T-helper 17 cell (primary cell): ENCODE measurements at regions not wholly inside any gene's neighbourhood (a gene's known extent, or its start where the extent isn't known, plus 50 kb on each side); places are given as distances from the start of the nearest gene placed in this dataset.
"Not testable (repeated sequence)": the region's sequence is repeated elsewhere in the genome, so short reads cannot be mapped to it uniquely, and the experiment has no call there.

ENCODE experiments used
- ATAC-seq: fragments of 150-1000 bp; cut with Tn5 transposase; 2 replicates; pipeline ENCODE4 v1.10.0; 2021; ENCODE audit warnings: mild to moderate bottlenecking, moderate library complexity
- DNase-seq, 3 donors: peaks; one replicate each; pipeline versions ENCODE4 v3.0.0 to v3.0.0-alpha.2; 2020 to 2021
- H3K9me3 ChIP-seq: one replicate; pipeline ENCODE4 v1.7.0; 2013; ENCODE audit warnings: low read length, mild to moderate bottlenecking; ENCODE audit not compliant: control insufficient read depth, poor library complexity, severe bottlenecking
- H3K27ac Mint-ChIP-seq: one replicate; pipeline ENCODE4 v1.8.0; 2022; ENCODE audit warnings: mild to moderate bottlenecking, moderate library complexity, mixed read lengths
- H3K27me3 Mint-ChIP-seq: one replicate; pipeline ENCODE4 v1.8.0; 2022; ENCODE audit warnings: mixed read lengths
- H3K36me3 Mint-ChIP-seq: one replicate; pipeline ENCODE4 v1.8.0; 2022; ENCODE audit warnings: low read depth, mixed read lengths
- H3K4me1 Mint-ChIP-seq: one replicate; pipeline ENCODE4 v1.8.0; 2022; ENCODE audit warnings: mild to moderate bottlenecking, mixed read lengths
- H3K4me3 Mint-ChIP-seq: one replicate; pipeline ENCODE4 v1.8.0; 2022; ENCODE audit warnings: mild to moderate bottlenecking, moderate library complexity, mixed read lengths

GRCh38 chr13:86445672-86446071 is 646.5 kb upstream of the SLITRK6 start:
- no peak for DNase-seq
- Mint-ChIP-seq H3K27ac (no peak overlapping the region), H3K4me3 (no peak overlapping the region), H3K4me1 (no peaks in the 10 kb centered on the region), H3K27me3 (no peaks in the 10 kb centered on the region), H3K36me3 (no peaks in the 10 kb centered on the region)
- ATAC-seq, result no peak
- no peaks in the 10 kb centered on the region for H3K9me3 ChIP-seq

- Mint-ChIP-seq H3K36me3 (no peaks in the 10 kb centered on the region), H3K4me3 (no peak overlapping the region), H3K4me1 (no peaks in the 10 kb centered on the region), H3K27me3 (no peaks in the 10 kb centered on the region), H3K27ac (no peak overlapping the region)
- H3K9me3 ChIP-seq, result no peaks in the 10 kb centered on the region
- ATAC-seq, result no peak
- DNase-seq, result no peak
Observed at GRCh38 chr13:86446311-86446710, 647.1 kb upstream of the SLITRK6 start.

GRCh38 chr13:86447479-86447878 is 648.3 kb upstream of the SLITRK6 start:
- no peak for ATAC-seq
- Mint-ChIP-seq H3K4me3 (no peak overlapping the region), H3K36me3 (no peaks in the 10 kb centered on the region), H3K4me1 (no peaks in the 10 kb centered on the region), H3K27ac (no peak overlapping the region), H3K27me3 (no peaks in the 10 kb centered on the region)
- no peaks in the 10 kb centered on the region for H3K9me3 ChIP-seq
- no peak for DNase-seq

GRCh38 chr13:86462011-86462410 is 662.8 kb upstream of the SLITRK6 start:
- no peaks in the 10 kb centered on the region for H3K4me1 Mint-ChIP-seq
- H3K27me3 Mint-ChIP-seq, result no peaks in the 10 kb centered on the region
- ATAC-seq (no peak), DNase-seq (no peak)
- H3K9me3 ChIP-seq, result no peaks in the 10 kb centered on the region
- no peaks in the 10 kb centered on the region for H3K36me3 Mint-ChIP-seq
- no peak overlapping the region for H3K4me3 Mint-ChIP-seq
- no peak overlapping the region for H3K27ac Mint-ChIP-seq

GRCh38 chr13:86464193-86464592 is 665.0 kb upstream of the SLITRK6 start:
- Mint-ChIP-seq H3K36me3 (no peaks in the 10 kb centered on the region), H3K27me3 (no peaks in the 10 kb centered on the region), H3K4me1 (no peaks in the 10 kb centered on the region), H3K4me3 (no peak overlapping the region), H3K27ac (no peak overlapping the region)
- no peak for DNase-seq
- no peaks in the 10 kb centered on the region for H3K9me3 ChIP-seq
- no peak for ATAC-seq

GRCh38 chr13:86474971-86475370 is 675.8 kb upstream of the SLITRK6 start:
- H3K4me3 Mint-ChIP-seq, result no peak overlapping the region

GRCh38 chr13:86476656-86477055 is 677.4 kb upstream of the SLITRK6 start:
- DNase-seq, result no peak
- H3K9me3 ChIP-seq, result no peaks in the 10 kb centered on the region
- H3K4me1 Mint-ChIP-seq, result no peaks in the 10 kb centered on the region
- H3K36me3 Mint-ChIP-seq, result no peaks in the 10 kb centered on the region
- H3K4me3 Mint-ChIP-seq, result no peak overlapping the region
- no peak overlapping the region for H3K27ac Mint-ChIP-seq
- no peaks in the 10 kb centered on the region for H3K27me3 Mint-ChIP-seq
- no peak for ATAC-seq

More at GRCh38 chr13:86474971-86475370, 675.8 kb upstream of the SLITRK6 start:
- no peak for DNase-seq
- ATAC-seq, result no peak
- no peaks in the 10 kb centered on the region for H3K4me1 Mint-ChIP-seq
- H3K9me3 ChIP-seq, result no peaks in the 10 kb centered on the region
- no peak overlapping the region for H3K27ac Mint-ChIP-seq
- H3K27me3 Mint-ChIP-seq, result no peaks in the 10 kb centered on the region
- no peaks in the 10 kb centered on the region for H3K36me3 Mint-ChIP-seq

- H3K9me3 ChIP-seq, result no peaks in the 10 kb centered on the region
- Mint-ChIP-seq H3K4me3 (no peak overlapping the region), H3K27ac (no peak overlapping the region), H3K4me1 (no peaks in the 10 kb centered on the region), H3K27me3 (no peaks in the 10 kb centered on the region), H3K36me3 (no peaks in the 10 kb centered on the region)
- ATAC-seq (no peak), DNase-seq (no peak)
Observed at GRCh38 chr13:86486582-86486981, 687.4 kb upstream of the SLITRK6 start.

GRCh38 chr13:86491121-86491520 is 691.9 kb upstream of the SLITRK6 start:
- H3K9me3 ChIP-seq, result no peaks in the 10 kb centered on the region
- Mint-ChIP-seq H3K4me3 (no peak overlapping the region), H3K36me3 (no peaks in the 10 kb centered on the region), H3K4me1 (no peaks in the 10 kb centered on the region), H3K27me3 (no peaks in the 10 kb centered on the region), H3K27ac (no peak overlapping the region)
- DNase-seq, result no peak
- no peak for ATAC-seq

- not testable (repeated sequence) for DNase-seq, H3K36me3 Mint-ChIP-seq, H3K27ac Mint-ChIP-seq, H3K9me3 ChIP-seq, H3K27me3 Mint-ChIP-seq, ATAC-seq, H3K4me1 Mint-ChIP-seq, H3K4me3 Mint-ChIP-seq
Observed at GRCh38 chr13:86501931-86502330, 702.7 kb upstream of the SLITRK6 start.

GRCh38 chr13:86510792-86511191 is 711.6 kb upstream of the SLITRK6 start:
- no peak for ATAC-seq
- H3K27me3 Mint-ChIP-seq, result no peaks in the 10 kb centered on the region
- H3K27ac Mint-ChIP-seq, result no peak overlapping the region
- no peaks in the 10 kb centered on the region for H3K36me3 Mint-ChIP-seq
- H3K4me3 Mint-ChIP-seq, result no peak overlapping the region
- H3K4me1 Mint-ChIP-seq, result no peaks in the 10 kb centered on the region
- DNase-seq, result no peak
- H3K9me3 ChIP-seq, result no peaks in the 10 kb centered on the region

GRCh38 chr13:86541461-86541860 is 742.2 kb upstream of the SLITRK6 start:
- no peak overlapping the region for H3K27ac Mint-ChIP-seq
- DNase-seq, result no peak
- H3K4me1 Mint-ChIP-seq, result no peaks in the 10 kb centered on the region
- no peak for ATAC-seq
- no peak overlapping the region for H3K4me3 Mint-ChIP-seq
- H3K9me3 ChIP-seq, result no peaks in the 10 kb centered on the region
- no peaks in the 10 kb centered on the region for H3K27me3 Mint-ChIP-seq
- H3K36me3 Mint-ChIP-seq, result no peaks in the 10 kb centered on the region

GRCh38 chr13:86554066-86554465 is 754.8 kb upstream of the SLITRK6 start:
- no peaks in the 10 kb centered on the region for H3K4me1 Mint-ChIP-seq
- H3K27me3 Mint-ChIP-seq, result no peaks in the 10 kb centered on the region
- H3K27ac Mint-ChIP-seq, result no peak overlapping the region
- DNase-seq (no peak), ATAC-seq (no peak)
- H3K36me3 Mint-ChIP-seq, result no peaks in the 10 kb centered on the region
- H3K9me3 ChIP-seq, result no peaks in the 10 kb centered on the region
- H3K4me3 Mint-ChIP-seq, result no peak overlapping the region

- ATAC-seq (no peak), DNase-seq (no peak)
- no peak overlapping the region for H3K4me3 Mint-ChIP-seq
- H3K27me3 Mint-ChIP-seq, result no peaks in the 10 kb centered on the region
- H3K27ac Mint-ChIP-seq, result no peak overlapping the region
- H3K36me3 Mint-ChIP-seq, result no peaks in the 10 kb centered on the region
- no peaks in the 10 kb centered on the region for H3K9me3 ChIP-seq
- H3K4me1 Mint-ChIP-seq, result no peaks in the 10 kb centered on the region
Observed at GRCh38 chr13:86559901-86560300, 760.7 kb upstream of the SLITRK6 start.

- no peaks in the 10 kb centered on the region for H3K36me3 Mint-ChIP-seq
- no peaks in the 10 kb centered on the region for H3K27me3 Mint-ChIP-seq
- H3K9me3 ChIP-seq, result no peaks in the 10 kb centered on the region
- H3K4me1 Mint-ChIP-seq, result no peaks in the 10 kb centered on the region
- DNase-seq (no peak), ATAC-seq (no peak)
- H3K27ac Mint-ChIP-seq, result no peak overlapping the region
- H3K4me3 Mint-ChIP-seq, result no peak overlapping the region
Observed at GRCh38 chr13:86562866-86563265, 763.6 kb upstream of the SLITRK6 start.
